H1 (cell line): ENCODE measurements at regions not wholly inside any gene's neighbourhood (a gene's known extent, or its start where the extent isn't known, plus 50 kb on each side); places are given as distances from the start of the nearest gene placed in this dataset.

Experiments
- CTCF ChIA-PET: fragments of 300-600 bp; sonication (Branson Sonifier 250); formaldehyde crosslinking; loops from one replicate; lab custom pipeline; 2021; ENCODE audit not compliant: partially characterized antibody; lab: Charles Lee
- POLR2A ChIA-PET: fragments of 300-600 bp; sonication (Branson Sonifier 250); formaldehyde crosslinking; loops from one replicate; lab custom pipeline; 2021; ENCODE audit warnings: inconsistent platforms; ENCODE audit not compliant: partially characterized antibody; lab: Charles Lee
- DNase-seq, 2 experiments: peaks; one replicate each; pipeline versions ENCODE4 v3.0.0 to v3.0.0-alpha.2; 2010 to 2022; ENCODE audit warnings: low spot score in 2 of 2, low read depth in 1 of 2, mixed read lengths in 1 of 2
- FAIRE-seq: peaks from 2 replicates; lab custom pipeline; 2011; peaks lifted over from hg19 to GRCh38; lab: Jason Lieb, UNC
- H2AFZ ChIP-seq: 2 replicates; pipeline ENCODE4 v1.8.1; 2012; ENCODE audit warnings: low read length, inconsistent platforms
- H2AK5ac ChIP-seq: 2 replicates; pipeline ENCODE4 v1.6.1; 2013; ENCODE audit warnings: low read depth, low read length
- H2BK120ac ChIP-seq: replicated peaks from 2 replicates; pipeline ENCODE3; 2013; ENCODE audit warnings: low read depth, low read length, inconsistent platforms
- H2BK12ac ChIP-seq: 2 replicates; pipeline ENCODE4 v1.6.1; 2013; ENCODE audit warnings: low read depth, low read length
- H2BK15ac ChIP-seq: 2 replicates; pipeline ENCODE4 v1.6.1; 2013; ENCODE audit warnings: low read length
- H2BK20ac ChIP-seq: 2 replicates; pipeline ENCODE4 v1.6.1; 2013; ENCODE audit warnings: low read length
- H2BK5ac ChIP-seq: 2 replicates; pipeline ENCODE4 v1.6.1; 2013; ENCODE audit warnings: low read depth, low read length
- H3K14ac ChIP-seq: 2 replicates; pipeline ENCODE4 v1.6.1; 2013; ENCODE audit warnings: inconsistent platforms; ENCODE audit not compliant: insufficient read length
- H3K18ac ChIP-seq: 2 replicates; pipeline ENCODE4 v1.6.1; 2013; ENCODE audit warnings: low read length; ENCODE audit errors: extremely low read depth
- H3K23ac ChIP-seq: 2 replicates; pipeline ENCODE4 v1.6.1; 2013; ENCODE audit warnings: inconsistent platforms; ENCODE audit not compliant: insufficient read length
- H3K23me2 ChIP-seq: 2 replicates; pipeline ENCODE4 v1.6.1; 2013; ENCODE audit warnings: low read depth, low read length
- H3K27ac ChIP-seq: 2 replicates; pipeline ENCODE4 v1.6.1; 2011; ENCODE audit warnings: low read depth, low read length, inconsistent platforms
- H3K27me3 ChIP-seq, 4 experiments: replicated peaks in 1 of 4; 1 replicate in 1 of 4; 2 replicates in 3 of 4; pipeline versions ENCODE4 v1.6.1 to v1.8.1; 2011 to 2013; ENCODE audit warnings: low read length in 3 of 4, mild to moderate bottlenecking in 3 of 4, inconsistent platforms in 2 of 4, mixed read lengths in 2 of 4, moderate library complexity in 1 of 4; ENCODE audit not compliant: control insufficient read depth in 3 of 4, insufficient read depth in 3 of 4; ENCODE audit errors: extremely low read depth in 1 of 4
- H3K36me3 ChIP-seq, 4 experiments: 2 replicates each; pipeline versions ENCODE4 v1.6.1 to v1.8.1; 2011 to 2013; ENCODE audit warnings: mild to moderate bottlenecking in 4 of 4, low read length in 3 of 4, moderate library complexity in 2 of 4, control low read depth in 1 of 4, inconsistent platforms in 1 of 4; ENCODE audit not compliant: insufficient read depth in 4 of 4, control insufficient read depth in 2 of 4
- H3K4ac ChIP-seq: replicated peaks from 2 replicates; pipeline ENCODE3; 2013; ENCODE audit warnings: low read length, low read depth, mixed read lengths, inconsistent platforms; ENCODE audit not compliant: insufficient read length
- H3K4me1 ChIP-seq, 4 experiments: replicated peaks in 1 of 4; 1 replicate in 1 of 4; 2 replicates in 3 of 4; pipeline versions ENCODE4 v1.6.1 to v1.8.1; 2011 to 2013; ENCODE audit warnings: low read length in 3 of 4, inconsistent platforms in 2 of 4, mixed read lengths in 1 of 4; ENCODE audit not compliant: insufficient read depth in 4 of 4, control insufficient read depth in 3 of 4
- H3K4me2 ChIP-seq, 2 experiments: 2 replicates each; pipeline versions ENCODE4 v1.6.1 to v1.8.1; 2011 to 2013; ENCODE audit warnings: low read depth in 2 of 2, low read length in 2 of 2, control low read depth in 1 of 2, inconsistent platforms in 1 of 2, mild to moderate bottlenecking in 1 of 2; ENCODE audit not compliant: insufficient read depth in 1 of 2
- H3K4me3 ChIP-seq, 4 experiments: fragments of 200-600, 300-600 bp in 1 of 4; sonication (generic), shearing (Covaris generic), sonication (Bioruptor Twin) in 1 of 4; 2 replicates each; pipeline versions ENCODE4 v1.5.1 to v1.8.1; 2011 to 2016; ENCODE audit warnings: low read length in 4 of 4, low read depth in 3 of 4, control low read depth in 2 of 4, inconsistent platforms in 2 of 4, mild to moderate bottlenecking in 2 of 4, mixed read lengths in 1 of 4, moderate library complexity in 1 of 4; ENCODE audit not compliant: insufficient read depth in 2 of 4; ENCODE audit errors: extremely low read depth in 1 of 4
- H3K56ac ChIP-seq: replicated peaks from 2 replicates; pipeline ENCODE3; 2013; ENCODE audit warnings: low read depth, mild to moderate bottlenecking, mixed read lengths, low read length, inconsistent platforms; ENCODE audit not compliant: insufficient read length
- H3K79me1 ChIP-seq: 2 replicates; pipeline ENCODE4 v1.6.1; 2013; ENCODE audit warnings: low read depth, low read length, control low read depth
- H3K79me2 ChIP-seq, 2 experiments: 2 replicates each; pipeline versions ENCODE4 v1.6.1 to v1.8.1; 2012 to 2013; ENCODE audit warnings: low read length in 2 of 2, mild to moderate bottlenecking in 2 of 2, inconsistent platforms in 1 of 2; ENCODE audit not compliant: insufficient read depth in 2 of 2, control insufficient read depth in 1 of 2
- H3K9ac ChIP-seq, 4 experiments: replicated peaks in 1 of 4; 1 replicate in 1 of 4; 2 replicates in 3 of 4; pipeline versions ENCODE4 v1.6.1 to v1.8.1; 2011 to 2013; ENCODE audit warnings: low read depth in 3 of 4, low read length in 3 of 4, control low read depth in 2 of 4, mild to moderate bottlenecking in 2 of 4, moderate library complexity in 2 of 4, inconsistent platforms in 1 of 4; ENCODE audit errors: extremely low read depth in 1 of 4
- H3K9me3 ChIP-seq, 2 experiments: 2 replicates each; pipeline versions ENCODE4 v1.6.1 to v1.8.1; 2012 to 2013; ENCODE audit warnings: mild to moderate bottlenecking in 2 of 2, moderate library complexity in 2 of 2, control low read depth in 1 of 2, inconsistent platforms in 1 of 2, low read depth in 1 of 2, low read length in 1 of 2, mixed read lengths in 1 of 2; ENCODE audit not compliant: insufficient read depth in 2 of 2
- H4K20me1 ChIP-seq, 2 experiments: replicated peaks in 1 of 2; 2 replicates each; pipeline versions ENCODE3 to v1.8.1; 2011 to 2013; ENCODE audit warnings: inconsistent platforms in 2 of 2, low read length in 2 of 2, mild to moderate bottlenecking in 1 of 2; ENCODE audit not compliant: insufficient read depth in 2 of 2, control insufficient read depth in 1 of 2
- H4K5ac ChIP-seq: 2 replicates; pipeline ENCODE4 v1.6.1; 2013; ENCODE audit warnings: low read length, low read depth, mixed read lengths, inconsistent platforms; ENCODE audit not compliant: insufficient read length
- H4K8ac ChIP-seq: 2 replicates; pipeline ENCODE4 v1.8.0; 2013; ENCODE audit warnings: mild to moderate bottlenecking, moderate library complexity, low read length, inconsistent platforms; ENCODE audit not compliant: insufficient read depth; ENCODE audit errors: extremely low read depth
- H4K91ac ChIP-seq: replicated peaks from 2 replicates; pipeline ENCODE3; 2013; ENCODE audit warnings: low read length, mixed read lengths, inconsistent platforms; ENCODE audit not compliant: insufficient read length
- CBX8 ChIP-seq: fragments of 300-800, 300-1000 bp; sonication (generic); IDR thresholded peaks from 2 replicates; pipeline ENCODE4 v1.7.1; 2016; ENCODE audit warnings: low read depth, low read length, borderline replicate concordance
- CTBP2 ChIP-seq: IDR thresholded peaks from 2 replicates; pipeline ENCODE4 v1.7.0; 2011; ENCODE audit warnings: borderline replicate concordance, mild to moderate bottlenecking, moderate library complexity, mixed read lengths, low read length; ENCODE audit not compliant: insufficient read depth, insufficient read length
- E2F6 ChIP-seq: IDR thresholded peaks from 2 replicates; pipeline ENCODE4 v1.6.1; 2012; ENCODE audit warnings: inconsistent platforms
- HDAC6 ChIP-seq: IDR thresholded peaks from one replicate; pipeline ENCODE4 v1.7.1; 2012; ENCODE audit warnings: low read depth, mild to moderate bottlenecking, inconsistent platforms, low read length, moderate library complexity
- JUND ChIP-seq: IDR thresholded peaks from 2 replicates; pipeline ENCODE4 v1.6.1; 2011; ENCODE audit warnings: mild to moderate bottlenecking, improper control_type of control experiment, low read length
- NANOG ChIP-seq: IDR thresholded peaks from 2 replicates; pipeline ENCODE4 v1.6.1; 2011; ENCODE audit warnings: low read length, low read depth, mild to moderate bottlenecking, inconsistent platforms; ENCODE audit not compliant: insufficient read depth, poor library complexity, severe bottlenecking
- SIX5 ChIP-seq: IDR thresholded peaks from 2 replicates; pipeline ENCODE4 v1.6.1; 2011; ENCODE audit warnings: mild to moderate bottlenecking, low read depth, low read length
- SP1 ChIP-seq: IDR thresholded peaks from 2 replicates; pipeline ENCODE4 v1.6.1; 2011; ENCODE audit warnings: low read depth, low read length
- WGBS, 2 experiments: shearing (Covaris generic) in 1 of 2; methylation state at CpG; one replicate each; pipeline versions ENCODE4 v1.1.6 to v1.1.7; 2013 to 2015; ENCODE audit warnings: low lambda C conversion rate in 2 of 2, mixed read lengths in 2 of 2, inconsistent platforms in 1 of 2, low coverage in 1 of 2, missing lambda C conversion rate in 1 of 2; ENCODE audit not compliant: insufficient replicate concordance in 2 of 2, insufficient coverage in 1 of 2, insufficient read length in 1 of 2; ENCODE audit errors: extremely low coverage in 1 of 2, missing lambda C conversion rate in 1 of 2; 5-methylcytosine and 5-hydroxymethylcytosine counted together

GRCh38 chr6:11414176-11414963 lies 123.2 kb upstream of the TMEM170B start:
- H4K20me1 ChIP-seq, result no peaks in the 10 kb centered on the region
- H3K36me3 ChIP-seq, result no peaks in the 10 kb centered on the region
- H3K27me3 ChIP-seq, result no peaks in the 10 kb centered on the region
- peak overlapping the region; percentile 73 for H2AFZ ChIP-seq
- H3K4me3 ChIP-seq, result no peak overlapping the region
- H3K4me1 ChIP-seq, result no peaks in the 10 kb centered on the region
- H3K4ac ChIP-seq, result no peak overlapping the region
- peaks cover 0 to 8% of the 10 kb centered on the region in 2 experiments; a peak in 2 of 4 replicates for H3K9me3 ChIP-seq
- no peak overlapping the region for H2BK20ac ChIP-seq
- CTCF ChIA-PET, result interaction anchor here (1.2 to 1.9 kb wide), 4 partner anchors 8 to 81 kb away, joined by 3 to 4 read pairs (median 3); no protein-coding TSS in a partner anchor
- no peak overlapping the region for H3K9ac ChIP-seq
- no peaks in the 10 kb centered on the region for H3K79me1 ChIP-seq
- 86% methylated on average over 2 of the region's 2 CpGs; no CpG with 5 or more reads in 1 of the 2 experiments for WGBS, 2 experiments
- POLR2A ChIA-PET, result no interaction called here
- no peak overlapping the region for H3K27ac ChIP-seq
- DNase-seq, result no peak
- no peak overlapping the region for H4K5ac ChIP-seq
- no peak overlapping the region for H4K91ac ChIP-seq
- H3K4me2 ChIP-seq, result no peak overlapping the region
- no peak overlapping the region for H2BK120ac ChIP-seq
- H3K14ac ChIP-seq, result no peak overlapping the region
- no peak overlapping the region for H4K8ac ChIP-seq
- H2BK15ac ChIP-seq, result no peak overlapping the region
- H3K79me2 ChIP-seq, result no peaks in the 10 kb centered on the region
- H3K23me2 ChIP-seq, result no peaks in the 10 kb centered on the region
- H3K23ac ChIP-seq, result no peak overlapping the region
- H2BK5ac ChIP-seq, result no peak overlapping the region
- TF ChIP-seq NANOG (no peak), SP1 (0 out of 2 replicates have a peak, but pooled peaks have one; percentile 13), CTBP2 (no peak), CBX8 (no peak), JUND (no peak), SIX5 (no peak), E2F6 (no peak), HDAC6 (no peak)
- TF ChIP-seq, all 59 proteins: peak for 1
- Histone ChIP-seq H2BK12ac (no peak overlapping the region), H3K56ac (no peak overlapping the region), H3K18ac (no peak overlapping the region), H2AK5ac (0 out of 2 replicates have a peak overlapping the region, but pooled peaks have one; percentile 55)
- no peak for FAIRE-seq
